ENCODE measurements at regions not wholly inside any gene's neighbourhood (a gene's known extent, or its start where the extent isn't known, plus 50 kb on each side); places are given as distances from the start of the nearest gene placed in this dataset.
"Not testable (repeated sequence)": the region's sequence is repeated elsewhere in the genome, so short reads cannot be mapped to it uniquely, and the experiment has no call there.

DNA sequence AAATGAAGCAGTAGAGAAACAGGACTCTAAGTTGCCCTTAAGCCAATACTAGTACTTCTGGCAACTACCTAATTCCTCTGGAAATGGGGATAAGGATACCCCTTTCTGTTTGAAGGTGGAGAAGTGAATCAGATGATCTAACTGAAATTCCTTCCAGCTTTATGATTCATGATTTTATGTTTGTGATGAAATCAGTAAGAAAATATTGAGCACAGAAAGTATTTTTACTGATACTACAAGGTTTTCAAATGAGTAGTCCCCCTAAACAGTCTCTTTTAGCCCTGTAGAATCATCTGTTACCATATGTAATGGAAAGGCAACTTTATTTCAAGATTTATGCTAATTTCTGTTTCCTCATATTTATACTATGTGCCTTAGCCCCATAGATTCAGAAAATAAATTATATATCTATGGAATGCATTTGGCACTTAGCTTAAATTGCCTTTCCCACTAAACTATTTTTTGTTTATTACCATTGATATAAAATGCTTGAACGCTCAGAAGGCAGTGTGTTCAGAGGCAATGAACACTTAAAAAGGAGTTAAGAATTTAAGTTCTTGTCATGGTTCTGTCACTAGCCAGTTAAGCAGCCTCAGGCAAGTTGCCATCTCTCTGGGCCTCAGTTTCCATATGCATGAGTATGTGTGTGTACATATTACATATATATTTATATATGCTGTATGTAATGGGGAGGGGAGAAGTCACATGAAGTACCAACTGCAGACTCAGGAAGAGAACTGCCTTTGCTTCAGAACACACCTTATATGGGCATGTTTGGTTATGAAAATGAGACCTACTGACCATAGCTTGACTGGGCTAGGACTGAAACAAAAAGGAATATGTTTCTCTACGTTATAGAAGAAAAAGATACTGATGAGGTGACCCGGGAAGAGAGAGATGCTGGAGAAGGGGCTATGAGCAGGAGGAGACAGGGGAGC, 97.7 kb downstream of the CDC42EP3 start:
- no peak for DNase-seq

DNA sequence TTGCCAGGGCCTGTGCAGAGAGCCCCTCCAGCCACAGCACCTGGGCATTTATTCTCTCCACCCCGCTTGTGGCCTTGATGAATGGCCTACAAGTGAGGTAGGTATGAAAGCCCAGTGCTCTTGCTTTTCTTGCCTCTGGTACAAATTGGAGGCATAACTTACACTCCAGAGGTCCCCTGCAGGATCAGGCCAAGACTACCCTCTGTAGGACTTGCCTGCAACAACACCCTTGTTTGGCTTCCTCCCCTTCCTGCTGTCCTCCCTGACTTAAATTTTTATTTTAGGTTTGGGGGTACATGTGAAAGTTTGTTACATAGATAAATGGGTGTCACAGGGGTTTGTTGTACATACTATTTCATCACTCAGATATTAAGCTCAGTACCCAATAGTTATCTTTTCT, 95.7 kb downstream of the CDC42EP3 start:
- no peak for DNase-seq

GRCh38 chr2:37576194-37576593, 95.2 kb downstream of the CDC42EP3 start:
- DNase-seq: not testable (repeated sequence)

GRCh38 chr2:37576831-37577230, 94.6 kb downstream of the CDC42EP3 start:
- DNase-seq: no peak

GRCh38 chr2:37579192-37579713, 92.2 kb downstream of the CDC42EP3 start:
- no peak for DNase-seq

DNA sequence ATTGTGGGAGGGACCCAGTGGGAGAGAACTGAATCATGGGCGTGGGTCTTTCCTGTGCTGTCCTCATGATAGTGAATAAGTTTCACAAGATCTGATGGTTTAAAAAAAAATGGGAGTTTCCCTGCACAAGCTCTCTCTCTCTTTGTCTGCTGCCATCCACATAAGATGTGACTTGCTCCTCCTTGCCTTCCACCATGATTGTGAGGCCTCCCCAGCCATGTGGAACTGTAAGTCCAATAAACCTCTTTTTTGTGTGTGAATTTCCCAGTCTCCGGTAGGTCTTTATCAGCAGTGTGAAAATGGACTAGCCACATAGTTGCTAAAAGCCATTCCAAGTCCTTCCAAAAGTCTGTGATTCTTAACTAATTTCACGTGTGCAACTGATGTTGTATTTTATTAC, 91.5 kb downstream of the CDC42EP3 start:
- DNase-seq: not testable (repeated sequence)

- DNase-seq: no peak
Measured at GRCh38 chr2:37581433-37581832, 90.0 kb downstream of the CDC42EP3 start.

DNA sequence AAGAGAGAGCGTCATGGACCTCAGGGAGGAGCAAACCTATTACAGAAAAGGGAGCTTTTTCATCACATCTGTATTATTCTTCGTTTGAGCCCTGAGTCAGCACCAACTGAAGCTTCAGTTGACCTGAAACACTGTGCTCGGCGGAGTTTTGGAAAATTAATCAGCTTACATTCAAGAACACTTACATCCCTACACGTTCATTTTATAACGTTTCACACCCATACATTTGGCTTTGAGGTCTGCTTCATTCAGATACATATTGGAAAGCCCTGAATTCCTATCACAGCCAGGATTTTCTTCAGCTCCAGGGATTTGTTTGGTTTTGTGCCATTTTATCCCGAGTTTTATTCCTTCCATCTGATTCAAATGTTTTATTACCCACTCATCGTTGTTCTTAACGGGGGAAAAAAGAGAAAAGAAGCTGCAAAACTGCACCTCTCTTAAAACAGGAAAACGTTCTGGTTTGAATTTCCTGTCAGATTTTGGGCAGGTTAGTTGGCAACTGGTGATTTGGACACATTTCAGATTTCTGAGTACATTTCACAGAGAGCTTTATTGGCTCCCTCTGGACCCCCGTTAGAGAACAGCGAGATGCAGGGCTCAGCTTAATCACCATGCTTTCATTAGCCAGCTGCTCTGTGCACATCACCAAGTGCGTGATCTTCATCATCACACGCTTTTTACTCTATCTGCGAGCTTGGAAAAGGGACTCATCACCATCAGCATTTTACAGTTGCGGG, 88.8 kb downstream of the CDC42EP3 start:
- no peak for DNase-seq

- DNase-seq: no peak
Measured at GRCh38 chr2:37583402-37583801, 88.0 kb downstream of the CDC42EP3 start.

DNA sequence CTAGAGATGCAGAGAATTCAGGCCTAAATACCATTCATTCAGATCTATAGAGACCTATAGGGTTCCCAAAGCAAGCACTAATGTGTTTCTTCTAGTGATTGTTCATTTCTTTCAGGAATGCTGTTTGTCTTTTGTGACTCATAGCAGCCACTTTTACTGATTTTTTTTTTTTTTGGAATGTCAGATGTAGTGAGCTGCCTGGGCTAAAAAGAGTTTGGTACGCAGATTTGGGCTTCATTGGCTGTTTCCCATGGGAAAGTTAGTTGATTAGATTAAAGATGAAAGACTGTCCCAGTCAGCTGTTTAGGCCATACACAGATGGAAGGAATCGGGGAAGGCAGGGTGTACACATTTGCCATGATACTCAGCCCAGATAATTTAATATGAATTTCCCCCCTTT, 87.6 kb downstream of the CDC42EP3 start:
- no peak for DNase-seq

GRCh38 chr2:37585295-37585908, 86.0 kb downstream of the CDC42EP3 start:
- DNase-seq: no peak

GRCh38 chr2:37585982-37586621, 85.3 kb downstream of the CDC42EP3 start:
- DNase-seq: no peak

DNA sequence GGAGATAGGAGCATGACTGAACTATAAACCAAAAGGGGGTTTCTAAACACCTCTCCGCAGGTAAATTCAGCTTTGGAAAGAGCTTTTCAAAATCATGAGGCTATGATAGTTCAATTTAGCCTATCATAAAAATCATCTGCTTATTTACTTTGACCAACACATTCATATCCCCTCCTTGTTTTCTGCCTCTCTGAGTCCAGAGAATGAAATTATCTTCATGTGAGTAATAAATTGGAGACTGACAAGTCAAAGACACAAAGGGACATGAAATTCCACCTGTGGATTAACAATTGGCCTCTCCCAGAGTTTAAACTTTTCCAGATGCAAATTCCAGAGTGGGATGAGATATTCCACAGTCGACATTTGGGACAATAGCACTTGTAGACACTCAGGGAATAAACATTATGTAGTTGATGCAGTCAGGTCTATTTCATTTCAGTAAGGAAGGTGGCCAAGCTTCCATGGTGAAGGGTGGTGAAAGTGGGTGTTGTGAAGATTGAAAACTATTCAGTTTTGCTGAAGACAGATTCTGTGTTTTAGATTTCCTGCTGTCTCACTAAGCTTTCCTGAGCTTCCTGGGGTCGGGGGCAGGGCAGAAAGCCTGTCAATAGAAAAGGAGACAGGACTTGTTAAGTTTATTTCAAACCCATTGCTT, 84.7 kb downstream of the CDC42EP3 start:
- no peak for DNase-seq

DNA sequence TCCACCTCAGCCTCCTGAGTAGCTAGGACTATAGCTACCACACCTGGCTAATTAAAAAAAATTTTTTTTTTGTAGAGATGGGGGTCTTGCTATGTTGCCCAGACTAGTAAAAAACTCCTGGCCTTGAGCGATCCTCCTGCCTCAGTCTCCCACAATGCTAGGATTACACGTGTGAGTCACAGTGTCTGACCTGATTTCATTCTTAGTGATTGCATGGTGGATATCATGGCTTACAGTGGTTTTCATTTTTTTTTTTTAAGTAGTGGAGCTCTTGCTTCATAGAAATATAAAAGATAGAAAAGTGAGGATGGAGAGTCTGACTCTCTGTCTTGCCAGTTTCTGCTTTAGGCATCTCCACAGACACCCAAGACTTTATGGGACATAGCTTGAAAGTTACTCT, 83.6 kb downstream of the CDC42EP3 start:
- no peak for DNase-seq

DNA sequence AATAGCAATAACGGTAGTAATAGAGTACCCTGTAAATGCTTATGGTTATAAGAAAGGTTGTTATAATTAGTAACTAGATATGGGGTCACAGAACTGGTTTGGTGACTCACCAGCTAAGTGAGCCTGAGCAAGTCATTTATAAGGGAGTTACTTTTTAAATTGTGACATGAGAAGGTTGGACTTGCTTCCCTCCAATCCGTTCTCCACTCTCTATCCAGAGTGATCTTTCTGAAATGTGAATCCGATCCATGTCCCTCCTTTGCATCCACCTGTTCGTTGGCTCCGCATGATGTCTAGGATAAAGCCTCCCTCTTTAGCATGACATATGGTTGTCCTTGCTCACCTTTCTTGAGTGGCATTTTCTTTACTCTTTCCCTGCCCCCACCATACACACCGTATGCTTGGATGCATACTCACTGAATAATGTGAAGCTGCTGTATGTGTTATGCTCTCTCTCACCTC, 83.1 kb downstream of the CDC42EP3 start:
- no peak for DNase-seq

DNA sequence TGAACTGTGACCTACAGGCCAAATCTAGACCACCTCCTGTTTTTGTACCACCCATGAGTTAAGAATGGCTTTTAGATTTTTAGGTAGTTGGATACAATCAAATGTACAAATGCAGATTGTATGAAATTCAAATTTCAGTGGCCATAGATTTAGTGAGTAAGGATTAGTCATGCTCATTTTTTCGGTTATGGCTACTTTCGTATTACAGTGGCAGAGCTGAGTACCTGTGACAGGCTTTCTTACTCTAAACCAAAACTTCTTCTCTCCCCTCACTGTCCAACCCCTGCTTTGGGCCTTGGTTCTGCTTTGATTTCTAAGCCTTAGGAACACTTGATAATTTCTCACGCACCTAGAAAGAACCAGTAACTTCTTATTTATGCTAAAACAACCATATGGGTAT, 82.1 kb downstream of the CDC42EP3 start:
- no peak for DNase-seq

GRCh38 chr2:37590119-37590571, 81.3 kb downstream of the CDC42EP3 start:
- no peak for DNase-seq

All from NK-92 treated with Interleukin-12 subunit alpha and Interleukin-12 subunit beta, amount 100 ng/mL, for 24 hours (cell line).